ENCODE measurements at regions not wholly inside any gene's neighbourhood (a gene's known extent, or its start where the extent isn't known, plus 50 kb on each side); places are given as distances from the start of the nearest gene placed in this dataset.

DNA sequence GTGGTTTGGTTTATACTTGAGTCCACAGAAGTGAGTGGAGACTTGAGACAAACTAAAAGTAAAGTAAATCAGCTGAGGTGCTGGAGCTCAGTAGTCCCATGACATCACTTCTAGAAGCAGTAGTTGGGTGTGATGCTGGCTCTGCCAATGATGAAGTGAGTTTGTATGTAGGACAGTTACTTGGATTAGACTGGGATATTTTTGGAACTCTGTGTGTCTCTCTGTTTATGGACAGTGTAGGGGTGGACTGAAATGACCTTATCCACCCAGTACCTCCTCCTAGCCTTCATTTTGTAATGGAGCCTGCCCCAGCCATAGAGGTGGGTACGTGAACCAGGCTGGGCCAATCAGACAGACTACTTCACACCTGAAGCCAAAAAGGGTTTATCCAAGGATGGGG is 52.2 kb downstream of the POLR1D start:
- no peak for DNase-seq

DNA sequence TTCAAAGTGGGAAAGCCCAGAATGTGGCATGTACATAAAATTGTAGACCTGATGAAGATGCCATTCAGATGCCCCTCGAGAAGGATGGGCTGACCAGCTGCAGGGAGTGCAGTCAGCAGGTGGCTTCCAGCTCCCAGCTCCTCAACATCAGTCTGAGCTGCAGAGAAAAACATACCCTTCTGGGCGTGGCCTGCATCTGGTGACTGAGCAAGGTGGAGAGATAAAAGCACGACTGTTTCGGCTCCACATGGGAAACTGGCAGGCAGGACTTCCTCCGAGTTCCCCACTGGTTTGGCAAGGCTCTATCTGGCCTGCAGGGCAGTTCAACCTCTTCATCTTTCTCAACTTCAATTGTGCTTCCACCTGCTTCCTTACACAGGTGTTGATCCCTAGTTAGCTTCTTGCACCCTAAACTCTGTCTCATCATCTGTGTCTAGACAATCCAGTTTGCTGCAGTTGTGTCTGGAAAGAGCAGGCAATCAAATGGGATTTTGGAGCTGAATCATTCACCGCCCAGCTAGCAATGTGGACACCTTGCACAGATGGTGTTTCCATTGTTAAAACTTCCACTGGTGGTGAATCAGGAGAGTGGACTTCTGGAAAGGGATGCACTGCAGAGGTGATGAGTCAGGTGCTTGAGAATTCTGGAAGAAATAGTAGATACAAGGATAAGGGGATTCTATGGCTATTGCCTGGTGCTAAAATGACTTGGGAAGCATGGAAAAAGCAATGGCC is 56.8 kb downstream of the POLR1D start:
- no peak for DNase-seq

DNA sequence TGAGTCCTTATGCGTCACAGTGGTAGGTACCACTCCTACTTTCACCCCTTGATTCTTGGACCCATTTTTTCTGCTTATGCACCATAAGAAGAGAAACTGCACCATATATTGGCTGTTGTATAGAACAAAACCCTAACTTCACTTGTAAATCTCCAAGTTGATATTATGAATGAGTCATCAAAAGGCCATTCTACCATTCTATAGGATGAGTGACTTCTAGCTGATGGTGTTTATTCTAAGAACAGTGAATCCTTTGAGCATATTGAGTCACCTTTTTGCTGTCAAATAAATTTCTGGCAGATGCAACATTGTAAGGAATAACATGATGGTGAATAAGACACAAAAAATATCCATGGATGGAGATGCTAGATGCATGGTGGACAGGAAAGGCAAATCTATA is 57.7 kb downstream of the POLR1D start:
- DNase-seq = no peak

DNA sequence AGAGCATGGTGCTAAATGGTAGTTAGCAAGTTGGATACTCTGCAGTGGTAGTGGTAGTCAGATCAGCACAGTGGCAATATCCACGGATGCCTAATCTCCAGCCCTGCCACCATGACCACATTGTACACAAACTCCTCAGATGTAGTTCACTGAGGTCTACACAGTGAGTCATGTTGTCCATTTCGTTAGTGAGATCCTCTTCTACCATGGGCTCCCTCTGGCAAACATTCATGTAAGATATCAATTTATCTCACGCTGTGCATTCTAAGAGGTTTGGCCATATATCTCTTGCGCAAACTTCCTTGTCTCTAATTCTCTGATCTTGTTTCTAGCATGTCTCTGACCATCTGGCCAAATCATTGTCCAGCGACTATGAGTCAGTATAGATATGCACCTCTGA is 58.2 kb downstream of the POLR1D start:
- DNase-seq = no peak

DNA sequence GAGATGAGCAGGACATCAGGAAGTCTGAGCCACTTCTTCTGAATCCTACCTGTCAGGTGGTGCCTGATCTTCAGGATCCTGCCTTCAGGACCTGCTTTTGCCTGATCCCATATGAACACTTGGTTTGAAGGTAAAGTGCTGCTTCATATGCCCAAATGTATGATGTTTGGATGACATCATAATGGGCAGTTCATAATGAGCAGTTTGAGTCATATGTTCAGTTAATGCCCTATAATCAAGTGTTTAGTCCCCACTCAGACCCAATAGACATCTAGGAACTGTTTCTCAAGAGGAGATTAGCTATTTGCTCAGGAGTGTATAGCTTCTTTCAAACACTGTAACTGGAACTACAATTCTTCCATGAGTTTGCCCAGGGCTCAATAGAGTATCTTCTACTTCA is 58.8 kb downstream of the POLR1D start:
- DNase-seq = no peak

DNA sequence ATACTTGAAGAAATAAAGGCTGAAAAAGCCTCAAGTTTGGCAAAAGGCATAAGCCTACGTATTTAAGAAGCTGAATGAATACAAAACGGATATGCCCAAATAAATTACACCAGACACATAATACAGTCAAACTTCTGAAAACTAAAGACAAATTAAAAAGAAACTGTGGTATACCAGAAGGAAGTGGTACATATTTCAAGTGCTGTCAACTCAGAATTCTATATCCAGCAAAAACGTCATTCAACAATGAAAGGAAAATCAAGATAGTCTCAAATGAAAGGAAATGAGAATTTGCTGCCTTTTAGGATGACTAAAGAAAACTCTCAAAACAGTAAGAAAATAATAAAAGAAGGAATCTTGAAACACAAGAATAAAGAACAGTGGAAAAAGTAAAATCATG is 69.5 kb downstream of the POLR1D start:
- DNase-seq = no peak

DNA sequence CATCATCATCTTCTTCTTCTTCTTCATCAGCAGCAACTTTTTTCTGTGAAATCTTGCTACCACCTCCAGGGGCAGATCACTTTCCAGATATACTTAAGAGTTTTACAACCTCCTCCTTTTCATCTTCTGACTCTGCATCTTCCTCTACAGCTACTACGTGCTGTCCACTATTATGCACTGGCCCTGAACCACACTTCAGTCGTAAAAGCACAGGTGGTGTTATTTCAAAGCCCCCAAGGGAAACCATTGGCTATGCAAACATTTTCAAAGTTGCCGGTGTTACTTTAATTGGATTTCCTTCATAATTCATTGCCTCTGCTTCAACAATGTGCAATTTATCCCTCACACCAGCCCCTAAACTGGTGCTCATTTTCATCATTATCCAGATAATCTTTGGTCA is 75.0 kb downstream of the POLR1D start:
- DNase-seq = no peak

DNA sequence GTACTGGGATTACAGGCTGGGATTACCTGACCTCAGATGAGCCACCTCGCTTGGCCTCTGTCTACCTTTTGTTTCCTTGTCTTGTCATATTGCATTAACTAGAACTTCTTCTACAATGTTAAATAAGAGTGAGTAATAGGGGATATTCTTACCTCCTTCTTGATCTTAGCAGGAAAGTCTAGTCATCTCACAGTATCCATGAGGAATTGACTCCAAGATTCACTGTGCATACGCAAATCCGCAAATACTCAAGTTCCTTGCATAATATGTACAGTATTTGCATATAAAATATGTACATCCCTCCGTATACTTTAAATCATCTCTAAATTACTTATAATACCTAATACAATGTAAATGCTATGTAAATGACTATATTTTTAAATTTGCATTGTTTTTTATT is 78.3 kb downstream of the POLR1D start:
- no peak for DNase-seq

DNA sequence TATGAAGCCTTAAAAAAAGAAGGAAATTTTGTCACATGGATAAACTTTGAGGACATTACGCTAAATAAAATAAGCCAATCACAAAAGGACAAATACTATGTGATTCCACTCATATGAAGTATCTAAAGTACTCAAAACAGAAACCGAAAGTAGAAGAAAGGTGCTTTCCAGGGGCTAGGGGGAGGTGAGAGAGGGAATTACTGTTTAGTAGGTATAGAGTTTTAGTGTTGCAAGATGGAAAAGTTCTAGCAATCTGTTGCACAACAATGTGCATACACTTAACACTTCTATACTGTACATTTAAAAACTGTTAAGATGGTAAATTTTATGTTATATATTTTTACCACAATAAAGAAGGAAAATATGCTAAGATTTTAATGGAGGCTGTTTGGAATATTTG is 83.0 kb downstream of the POLR1D start:
- DNase-seq = no peak

DNA sequence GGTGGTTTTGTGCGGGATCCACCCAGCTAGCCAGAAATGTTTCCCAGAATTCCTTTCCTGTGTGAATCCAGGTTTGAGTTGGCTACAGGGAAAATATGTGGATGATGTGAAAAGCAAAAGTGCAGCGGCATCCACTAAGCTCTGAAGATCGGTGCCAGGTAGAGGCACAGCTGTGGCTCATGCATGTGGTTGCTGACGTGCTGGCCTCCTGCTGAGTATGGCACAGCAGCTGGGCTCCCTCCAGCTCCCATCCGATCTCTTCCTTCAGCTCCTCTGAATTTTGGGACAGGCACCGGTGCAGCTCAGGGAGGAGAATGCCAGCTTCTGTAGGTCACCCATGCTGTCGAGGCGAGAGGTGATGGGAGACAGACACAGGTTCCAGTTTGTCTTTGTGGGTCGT is 84.0 kb upstream of the GSX1 start:
- no peak for DNase-seq

DNA sequence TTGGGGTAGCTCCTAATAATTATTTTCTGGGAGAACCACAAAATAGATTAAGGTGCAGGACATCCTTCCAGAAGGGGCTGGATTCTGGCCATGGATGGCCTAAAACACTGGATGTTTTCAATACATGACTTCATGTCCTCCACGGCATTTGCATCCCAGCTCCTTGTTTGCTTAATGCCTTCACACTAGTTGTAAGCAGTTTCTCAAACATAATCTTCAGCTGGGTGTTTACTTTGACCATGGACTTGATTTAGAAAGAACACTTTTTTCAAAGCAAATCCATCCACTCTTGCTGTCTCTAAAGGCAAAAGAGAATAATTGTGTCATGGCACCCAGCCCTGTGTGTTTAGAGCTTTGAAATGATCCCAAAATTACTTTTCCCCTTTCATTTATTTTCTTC is 82.5 kb upstream of the GSX1 start:
- no peak for DNase-seq

DNA sequence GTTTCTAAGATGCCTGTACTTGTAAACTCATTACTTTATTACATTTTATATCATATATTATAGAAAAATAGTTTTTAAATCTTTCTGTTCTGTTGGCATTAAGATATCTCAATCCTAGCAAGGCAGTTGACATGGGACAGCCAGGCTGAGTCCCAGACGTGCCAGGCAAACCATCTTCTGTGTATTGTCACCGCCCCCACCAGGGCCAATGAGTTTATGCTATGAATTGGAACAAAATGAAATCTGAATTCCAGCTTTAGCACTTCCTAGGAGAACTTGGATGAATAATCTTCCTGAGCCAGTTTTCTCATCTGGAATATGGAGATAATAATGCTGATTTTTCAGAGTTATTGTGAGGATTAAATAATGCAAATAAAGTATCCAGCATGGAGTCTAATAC is 79.9 kb upstream of the GSX1 start:
- DNase-seq = peak; percentile 14

DNA sequence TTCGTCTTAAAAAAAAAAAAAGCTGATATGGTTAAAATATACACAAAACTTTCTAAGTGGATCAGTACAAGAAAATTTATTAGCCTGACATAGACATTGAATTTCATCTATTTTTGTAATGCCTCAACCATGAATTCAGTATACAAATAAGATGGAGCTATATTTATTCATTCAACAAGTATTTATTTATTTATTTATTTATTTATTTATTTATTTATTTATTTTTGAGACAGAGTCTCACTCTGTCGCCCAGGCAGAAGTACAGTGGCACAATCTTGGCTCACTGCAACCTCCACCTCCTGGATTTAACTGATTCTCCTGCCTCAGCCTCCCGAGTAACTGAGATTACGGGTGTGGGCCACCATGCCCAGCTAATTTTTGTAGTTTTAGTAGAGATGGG is 78.5 kb upstream of the GSX1 start:
- no peak for DNase-seq

DNA sequence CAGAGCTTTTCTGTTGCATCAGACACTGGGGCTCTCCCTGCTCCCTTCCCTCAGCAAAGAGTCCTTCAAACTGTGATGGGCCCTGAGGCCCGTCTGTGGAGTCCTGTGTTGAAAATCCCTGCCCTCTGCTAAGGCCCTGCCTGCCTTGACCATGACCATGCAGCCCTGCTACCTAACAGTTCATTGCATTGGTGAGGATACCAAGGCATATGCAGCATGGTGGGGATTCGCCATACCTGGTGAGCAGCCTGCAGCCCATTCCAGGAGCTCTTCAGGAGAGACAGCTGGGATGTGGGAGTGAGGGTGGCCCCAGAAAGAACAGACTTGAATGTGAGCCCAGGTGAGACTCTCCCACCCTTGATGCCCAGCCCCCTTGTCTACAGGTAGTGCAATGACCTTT is 70.6 kb upstream of the GSX1 start:
- DNase-seq = no peak

DNA sequence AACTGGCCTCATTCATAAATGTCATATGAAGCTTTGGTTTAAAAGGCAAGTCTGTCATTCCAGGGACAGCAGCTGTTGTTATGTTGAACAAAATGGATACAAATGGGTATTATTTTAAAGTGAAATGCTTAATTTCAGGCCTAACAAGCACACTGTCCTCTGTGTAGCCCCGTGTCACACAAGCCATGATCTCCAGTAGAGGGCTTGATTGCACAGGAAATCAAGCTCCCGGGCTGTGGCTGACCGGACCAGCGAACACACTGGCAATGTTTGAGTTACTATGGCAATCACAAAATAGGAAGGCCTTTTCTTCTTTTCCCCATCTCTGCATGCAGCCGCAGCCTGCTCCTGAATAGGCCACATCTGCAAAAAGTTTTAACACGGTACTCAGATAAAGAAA is 64.0 kb upstream of the GSX1 start:
- DNase-seq = no peak

DNA sequence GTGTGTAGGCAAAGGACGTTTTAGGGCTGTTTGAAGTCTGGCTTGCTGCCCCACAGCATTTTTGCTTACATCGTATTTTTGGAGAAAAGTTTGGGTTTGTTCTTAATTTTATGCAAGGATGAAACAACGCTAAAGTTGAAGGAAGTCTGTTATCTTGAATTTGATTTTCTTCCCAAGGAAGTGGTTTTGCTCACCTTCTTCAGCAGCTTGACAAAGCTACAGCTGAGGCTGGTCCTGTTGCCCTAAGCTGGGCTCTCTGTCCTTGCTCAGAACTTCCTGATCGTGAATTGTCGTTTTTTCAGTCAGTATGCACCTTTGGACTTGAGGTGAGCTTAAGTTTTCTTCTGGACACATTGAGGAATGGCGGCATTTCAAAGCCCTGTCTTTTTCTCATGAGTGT is 62.1 kb upstream of the GSX1 start:
- DNase-seq = no peak
